GM19395 (cell line): ENCODE measurements at regions not wholly inside any gene's neighbourhood (a gene's known extent, or its start where the extent isn't known, plus 50 kb on each side); places are given as distances from the start of the nearest gene placed in this dataset.

Experiments
- ATAC-seq: cut with Tn5 transposase; IDR thresholded peaks from one replicate; pipeline ENCODE4 v1.9.1; 2021; ENCODE audit warnings: mild to moderate bottlenecking, moderate library complexity; ENCODE audit not compliant: unreplicated experiment

GRCh38 chr2:16466133-16466820, 199.4 kb downstream of the CYRIA start:
- ATAC-seq = no peak

- ATAC-seq = no peak
Observed at GRCh38 chr2:16464641-16465040, 201.0 kb downstream of the CYRIA start.

- ATAC-seq = no peak
Observed at GRCh38 chr2:16462958-16463357, 202.7 kb downstream of the CYRIA start.

- no peak for ATAC-seq
Observed at GRCh38 chr2:16461672-16462071, 204.0 kb downstream of the CYRIA start.

GRCh38 chr2:16459606-16460005, 206.0 kb downstream of the CYRIA start:
- ATAC-seq = no peak

- no peak for ATAC-seq
Observed at GRCh38 chr2:16454621-16455020, 211.0 kb downstream of the CYRIA start.

- ATAC-seq = no peak
Observed at GRCh38 chr2:16452123-16452522, 213.5 kb downstream of the CYRIA start.

GRCh38 chr2:16446706-16447105, 218.9 kb downstream of the CYRIA start:
- ATAC-seq = no peak

- no peak for ATAC-seq
Observed at GRCh38 chr2:16442971-16443370, 222.7 kb downstream of the CYRIA start.

GRCh38 chr2:16441431-16441830, 224.2 kb downstream of the CYRIA start:
- ATAC-seq = no peak

GRCh38 chr2:16440898-16441297, 224.7 kb downstream of the CYRIA start:
- no peak for ATAC-seq

GRCh38 chr2:16438613-16439321, 226.9 kb downstream of the CYRIA start:
- ATAC-seq = no peak

GRCh38 chr2:16437189-16437588, 228.4 kb downstream of the CYRIA start:
- ATAC-seq = no peak

- ATAC-seq = no peak
Observed at GRCh38 chr2:16434393-16434792, 231.2 kb downstream of the CYRIA start.

GRCh38 chr2:16430846-16431245, 234.8 kb downstream of the CYRIA start:
- no peak for ATAC-seq

GRCh38 chr2:16429431-16430145, 236.0 kb downstream of the CYRIA start:
- ATAC-seq = no peak

- ATAC-seq = no peak
Observed at GRCh38 chr2:16429002-16429401, 236.6 kb downstream of the CYRIA start.

GRCh38 chr2:16425462-16426336, 239.9 kb downstream of the CYRIA start:
- no peak for ATAC-seq

GRCh38 chr2:16420421-16420820, 245.2 kb downstream of the CYRIA start:
- no peak for ATAC-seq

GRCh38 chr2:16417726-16418125, 247.9 kb downstream of the CYRIA start:
- ATAC-seq = no peak

- no peak for ATAC-seq
Observed at GRCh38 chr2:16416651-16417050, 249.0 kb downstream of the CYRIA start.
